ENCODE measurements at regions not wholly inside any gene's neighbourhood (a gene's known extent, or its start where the extent isn't known, plus 50 kb on each side); places are given as distances from the start of the nearest gene placed in this dataset.
A peak's percentile ranks its signal among the peaks of the same experiment; 100 is the strongest.

DNA sequence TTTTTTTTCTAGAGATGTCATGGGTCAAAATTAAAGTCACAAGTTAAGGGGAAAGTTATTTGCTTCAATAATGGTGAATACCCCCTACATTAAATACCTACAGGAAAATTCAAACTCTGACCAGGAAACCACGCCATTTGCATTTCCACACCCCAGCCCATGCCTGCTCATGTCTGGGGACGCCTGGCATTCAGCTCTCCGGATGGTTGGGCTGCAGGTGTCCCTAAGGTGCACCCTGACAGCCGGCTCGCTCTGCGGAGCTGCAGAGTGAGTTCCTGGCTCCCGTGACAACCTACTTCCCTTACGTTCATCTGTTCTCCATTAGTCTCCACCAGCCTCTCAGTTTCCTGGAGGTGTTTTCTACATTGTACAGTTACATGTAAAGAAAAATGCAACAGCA, 122.7 kb upstream of the RIOK3 start:
- Histone ChIP-seq H3K9me3 (ENCODE audit: low read length) (no peaks in the 10 kb centered on the region; the same call in 1 of the 2 replicates), H2AFZ (ENCODE audit: low read length) (0 out of 2 replicates have a peak overlapping the region, but pooled peaks have one; percentile 4), H3K79me2 (ENCODE audit: insufficient read depth, low read depth, low read length) (no peaks in the 10 kb centered on the region), H3K4me2 (ENCODE audit: low read length) (peak overlapping the region; percentile 35), H4K20me1 (ENCODE audit: insufficient read depth, low read length) (no peaks in the 10 kb centered on the region), H3K36me3 (ENCODE audit: insufficient read depth, low read length) (peaks cover 16% of the 10 kb centered on the region), H3K4me3 (ENCODE audit: low read depth, low read length, poor library complexity, severe bottlenecking) (no peak overlapping the region), H3K27ac (ENCODE audit: low read depth, low read length, poor library complexity, severe bottlenecking) (no peak overlapping the region), H3K9me2 (ENCODE audit: insufficient read depth, low read length) (no peaks in the 10 kb centered on the region), H3K4me1 (ENCODE audit: insufficient read depth, low read length, poor library complexity, severe bottlenecking) (peaks cover 12% of the 10 kb centered on the region)
- peak; percentile 54 for DNase-seq (ENCODE audit: low spot score)
- intact Hi-C loops (cut with micrococcal nuclease; ENCODE audit: unreplicated experiment), result no loop called here
- ChIA-PET POLR2A (interaction anchor here (0.7 to 1.7 kb wide), 2 partner anchors 10 to 519 kb away, joined by 3 to 5 read pairs; no protein-coding TSS in a partner anchor), CTCF (ENCODE audit: unreplicated experiment) (no interaction called here)
- TF ChIP-seq, protein P1, sequence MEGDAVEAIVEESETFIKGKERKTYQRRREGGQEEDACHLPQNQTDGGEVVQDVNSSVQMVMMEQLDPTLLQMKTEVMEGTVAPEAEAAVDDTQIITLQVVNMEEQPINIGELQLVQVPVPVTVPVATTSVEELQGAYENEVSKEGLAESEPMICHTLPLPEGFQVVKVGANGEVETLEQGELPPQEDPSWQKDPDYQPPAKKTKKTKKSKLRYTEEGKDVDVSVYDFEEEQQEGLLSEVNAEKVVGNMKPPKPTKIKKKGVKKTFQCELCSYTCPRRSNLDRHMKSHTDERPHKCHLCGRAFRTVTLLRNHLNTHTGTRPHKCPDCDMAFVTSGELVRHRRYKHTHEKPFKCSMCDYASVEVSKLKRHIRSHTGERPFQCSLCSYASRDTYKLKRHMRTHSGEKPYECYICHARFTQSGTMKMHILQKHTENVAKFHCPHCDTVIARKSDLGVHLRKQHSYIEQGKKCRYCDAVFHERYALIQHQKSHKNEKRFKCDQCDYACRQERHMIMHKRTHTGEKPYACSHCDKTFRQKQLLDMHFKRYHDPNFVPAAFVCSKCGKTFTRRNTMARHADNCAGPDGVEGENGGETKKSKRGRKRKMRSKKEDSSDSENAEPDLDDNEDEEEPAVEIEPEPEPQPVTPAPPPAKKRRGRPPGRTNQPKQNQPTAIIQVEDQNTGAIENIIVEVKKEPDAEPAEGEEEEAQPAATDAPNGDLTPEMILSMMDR (conservative IDR thresholded peaks at IDR 0.05; ENCODE audit: low read length), result no peak
- TF ChIP-seq EZH2phosphoT487 (IDR thresholded peaks at IDR 0.05; ENCODE audit: borderline replicate concordance, low read depth, low read length), result no peak
- BruUV-seq (replicated peaks), result no TSS peak

GRCh38 chr18:23331091-23331920, 121.8 kb upstream of the RIOK3 start:
- Histone ChIP-seq H3K4me3 (ENCODE audit: low read depth, low read length, poor library complexity, severe bottlenecking) (no peak overlapping the region), H3K9me3 (ENCODE audit: low read length) (no peaks in the 10 kb centered on the region; the same call in 1 of the 2 replicates), H3K79me2 (ENCODE audit: insufficient read depth, low read depth, low read length) (no peaks in the 10 kb centered on the region), H3K36me3 (ENCODE audit: insufficient read depth, low read length) (peaks cover 12% of the 10 kb centered on the region), H3K9me2 (ENCODE audit: insufficient read depth, low read length) (no peaks in the 10 kb centered on the region), H2AFZ (ENCODE audit: low read length) (0 out of 2 replicates have a peak overlapping the region, but pooled peaks have one; percentile 4), H4K20me1 (ENCODE audit: insufficient read depth, low read length) (no peaks in the 10 kb centered on the region), H3K4me1 (ENCODE audit: insufficient read depth, low read length, poor library complexity, severe bottlenecking) (peaks cover 12% of the 10 kb centered on the region), H3K4me2 (ENCODE audit: low read length) (peak overlapping the region; percentile 35; the same call in 1 of the 2 replicates), H3K27ac (ENCODE audit: low read depth, low read length, poor library complexity, severe bottlenecking) (no peak overlapping the region)
- POLR2A ChIA-PET, result interaction anchor here (0.9 to 1.7 kb wide), 2 partner anchors 10 to 353 kb away, joined by 3 to 5 read pairs; no protein-coding TSS in a partner anchor
- intact Hi-C loops (cut with micrococcal nuclease; ENCODE audit: unreplicated experiment), result no loop called here
- no TSS peak for BruUV-seq (replicated peaks)
- no peak for DNase-seq (ENCODE audit: low spot score)
- TF ChIP-seq, protein P1 (conservative IDR thresholded peaks at IDR 0.05; ENCODE audit: low read length), result no peak
- TF ChIP-seq EZH2phosphoT487 (IDR thresholded peaks at IDR 0.05; ENCODE audit: borderline replicate concordance, low read depth, low read length), result no peak
- CTCF ChIA-PET (ENCODE audit: unreplicated experiment), result no interaction called here

GRCh38 chr18:23332356-23332755, 120.7 kb upstream of the RIOK3 start:
- no peak for DNase-seq (ENCODE audit: low spot score)
- Histone ChIP-seq H3K9me2 (ENCODE audit: insufficient read depth, low read length) (no peaks in the 10 kb centered on the region), H4K20me1 (ENCODE audit: insufficient read depth, low read length) (no peaks in the 10 kb centered on the region), H3K9me3 (ENCODE audit: low read length) (no peaks in the 10 kb centered on the region; the same call in 1 of the 2 replicates), H3K27ac (ENCODE audit: low read depth, low read length, poor library complexity, severe bottlenecking) (no peak overlapping the region), H3K4me2 (ENCODE audit: low read length) (no peak overlapping the region), H3K79me2 (ENCODE audit: insufficient read depth, low read depth, low read length) (no peaks in the 10 kb centered on the region), H3K4me1 (ENCODE audit: insufficient read depth, low read length, poor library complexity, severe bottlenecking) (peaks cover 12% of the 10 kb centered on the region), H3K4me3 (ENCODE audit: low read depth, low read length, poor library complexity, severe bottlenecking) (no peak overlapping the region), H2AFZ (ENCODE audit: low read length) (no peak overlapping the region), H3K36me3 (ENCODE audit: insufficient read depth, low read length) (peaks cover 12% of the 10 kb centered on the region)
- ChIA-PET POLR2A (interaction anchor here (0.5 to 1.0 kb wide), 5 partner anchors 11 to 458 kb away, joined by 3 to 4 read pairs (median 3); no protein-coding TSS in a partner anchor), CTCF (ENCODE audit: unreplicated experiment) (no interaction called here)
- TF ChIP-seq EZH2phosphoT487 (IDR thresholded peaks at IDR 0.05; ENCODE audit: borderline replicate concordance, low read depth, low read length), result no peak
- TF ChIP-seq, protein P1 (conservative IDR thresholded peaks at IDR 0.05; ENCODE audit: low read length), result no peak
- no TSS peak for BruUV-seq (replicated peaks)
- intact Hi-C loops (cut with micrococcal nuclease; ENCODE audit: unreplicated experiment), result no loop called here
